B cell (primary cell): ENCODE measurements at regions not wholly inside any gene's neighbourhood (a gene's known extent, or its start where the extent isn't known, plus 50 kb on each side); places are given as distances from the start of the nearest gene placed in this dataset.
"Not testable (repeated sequence)": the region's sequence is repeated elsewhere in the genome, so short reads cannot be mapped to it uniquely, and the experiment has no call there.

Experiments
- CTCF ChIP-seq: fragments of 200-600 bp; IDR thresholded peaks from one replicate; pipeline ENCODE4 v1.8.0; 2022; ENCODE audit warnings: antibody characterized with exemption, mild to moderate bottlenecking
- EZH2 ChIP-seq: IDR thresholded peaks from 2 replicates; pipeline ENCODE4 v1.6.1; 2012; ENCODE audit warnings: borderline replicate concordance, low read depth, mild to moderate bottlenecking, moderate library complexity, low read length; ENCODE audit not compliant: insufficient read depth, poor library complexity, severe bottlenecking

- TF ChIP-seq CTCF, EZH2: not testable (repeated sequence)
These were observed 153.1 kb downstream of the OR13H1 start for GRCh38 chrX:131696989-131697388.
